NCI-H2227 treated with DMSO at 0.1 percent for 48 hours (cell line): ENCODE measurements at regions not wholly inside any gene's neighbourhood (a gene's known extent, or its start where the extent isn't known, plus 50 kb on each side); places are given as distances from the start of the nearest gene placed in this dataset.
"Not testable (repeated sequence)": the region's sequence is repeated elsewhere in the genome, so short reads cannot be mapped to it uniquely, and the experiment has no call there.

Source experiments
- DNase-seq: peaks from one replicate; lab custom pipeline; 2025; lab: John Stamatoyannopoulos, UW

DNA sequence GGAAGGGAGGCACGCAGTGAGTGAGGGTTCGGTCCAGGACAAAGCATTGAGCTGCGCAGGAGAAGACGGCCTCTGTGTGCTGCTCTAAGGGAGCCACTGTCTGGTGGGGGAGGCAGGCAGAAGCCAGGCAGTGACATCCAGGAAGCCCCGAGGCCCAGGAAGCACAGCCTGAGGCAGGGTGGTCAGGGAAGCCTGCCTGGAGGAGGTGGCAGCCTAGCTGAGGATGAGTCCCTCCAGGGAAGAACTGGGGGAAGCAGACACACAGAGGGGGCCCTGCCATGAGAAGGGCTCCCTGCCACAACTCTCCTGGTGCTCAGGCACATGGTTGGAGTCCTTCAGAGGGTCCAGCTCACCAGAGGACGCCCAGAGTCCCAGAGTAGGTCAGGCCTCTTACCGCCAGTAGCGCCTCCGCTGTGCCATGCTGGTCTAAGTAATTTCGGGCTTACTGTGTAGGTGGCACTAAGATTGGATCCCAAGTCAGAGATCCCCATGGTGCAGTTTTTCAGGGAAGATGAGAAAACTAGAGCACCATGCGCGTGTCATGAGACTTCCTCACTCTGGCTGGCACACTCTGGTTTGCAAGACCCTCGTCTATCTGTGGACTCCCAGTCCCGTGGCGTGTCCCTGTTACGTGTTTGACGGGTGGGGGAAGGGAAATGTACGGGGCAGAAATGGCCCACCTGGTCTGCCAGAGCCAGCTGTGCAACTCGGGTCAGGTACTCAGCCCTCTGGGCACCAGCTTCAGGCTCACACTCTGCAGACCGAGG, 887.2 kb downstream of the BRD1 start:
- no peak for DNase-seq

GRCh38 chr22:48939441-48940265, 888.0 kb downstream of the BRD1 start:
- DNase-seq = no peak

DNA sequence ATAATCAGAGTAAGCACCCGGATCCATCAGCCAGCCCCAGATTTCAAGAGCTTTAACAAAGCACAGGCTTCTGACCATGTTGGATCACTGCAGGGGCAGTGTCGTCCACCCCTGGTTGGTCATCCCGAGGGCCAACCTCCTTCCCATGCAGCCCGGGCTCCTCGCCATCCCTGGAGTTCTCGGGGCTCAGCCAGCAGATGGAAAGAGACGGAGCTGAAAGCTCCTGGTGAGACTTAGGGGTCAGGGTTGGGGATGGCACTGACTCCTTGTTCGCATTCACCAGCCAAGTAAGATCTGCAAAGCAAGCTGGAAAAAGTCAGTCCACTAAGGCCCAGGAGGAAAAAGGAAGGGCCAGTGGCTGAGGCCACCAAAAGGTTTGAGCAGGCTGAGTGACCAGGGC, 888.9 kb downstream of the BRD1 start:
- DNase-seq = no peak

DNA sequence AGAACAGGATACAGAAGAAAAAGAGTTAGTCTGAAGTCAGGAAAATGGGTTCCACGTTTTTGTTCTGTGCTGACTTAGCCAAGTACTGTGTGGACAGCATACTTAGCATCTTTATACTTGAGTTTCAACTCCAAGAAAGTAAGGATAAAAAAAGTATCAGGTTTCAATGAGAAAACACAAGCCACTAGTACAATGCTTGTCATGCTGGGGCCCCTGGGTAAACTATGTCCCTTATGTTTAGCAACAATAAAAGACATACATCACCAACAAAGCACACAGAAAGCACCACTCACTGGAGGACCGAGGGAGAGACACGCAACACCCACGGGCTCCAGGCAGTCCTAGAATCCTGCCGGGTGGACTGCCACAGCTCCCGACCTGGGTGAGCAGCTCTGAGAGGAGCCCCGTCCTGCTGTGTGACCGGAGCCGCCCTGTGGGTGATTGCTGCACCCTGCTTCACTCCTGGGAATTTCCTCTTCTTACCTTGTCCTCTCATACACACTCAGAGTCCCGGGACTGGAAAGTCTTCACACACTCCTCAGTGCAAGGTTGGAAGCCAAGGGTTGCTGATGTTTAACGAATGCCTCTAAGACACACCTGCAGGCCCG, 890.5 kb downstream of the BRD1 start:
- DNase-seq = no peak

- DNase-seq = no peak
Measured at GRCh38 chr22:48936391-48936790, 891.3 kb downstream of the BRD1 start.

- DNase-seq = no peak
Measured at GRCh38 chr22:48934446-48934845, 893.2 kb downstream of the BRD1 start.

DNA sequence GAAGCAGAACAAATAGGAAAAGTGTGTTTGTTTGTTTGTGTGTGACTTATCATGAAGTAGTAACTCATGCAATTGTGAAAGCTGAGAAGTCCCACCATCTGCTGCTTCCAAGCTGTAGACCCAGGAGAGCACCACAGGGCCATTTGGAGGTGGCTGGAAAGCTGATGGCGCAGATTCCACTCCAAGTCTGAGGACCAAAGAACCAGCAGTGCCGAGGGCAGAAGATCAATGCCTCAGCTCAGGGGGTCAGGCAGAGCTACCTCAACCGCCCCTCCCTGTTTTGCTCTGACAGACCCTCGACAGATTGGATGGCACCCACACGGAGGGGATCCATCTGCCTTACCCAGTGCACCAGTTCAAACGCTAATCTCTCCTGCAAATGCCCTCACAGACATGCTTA, 896.2 kb downstream of the BRD1 start:
- DNase-seq = no peak

DNA sequence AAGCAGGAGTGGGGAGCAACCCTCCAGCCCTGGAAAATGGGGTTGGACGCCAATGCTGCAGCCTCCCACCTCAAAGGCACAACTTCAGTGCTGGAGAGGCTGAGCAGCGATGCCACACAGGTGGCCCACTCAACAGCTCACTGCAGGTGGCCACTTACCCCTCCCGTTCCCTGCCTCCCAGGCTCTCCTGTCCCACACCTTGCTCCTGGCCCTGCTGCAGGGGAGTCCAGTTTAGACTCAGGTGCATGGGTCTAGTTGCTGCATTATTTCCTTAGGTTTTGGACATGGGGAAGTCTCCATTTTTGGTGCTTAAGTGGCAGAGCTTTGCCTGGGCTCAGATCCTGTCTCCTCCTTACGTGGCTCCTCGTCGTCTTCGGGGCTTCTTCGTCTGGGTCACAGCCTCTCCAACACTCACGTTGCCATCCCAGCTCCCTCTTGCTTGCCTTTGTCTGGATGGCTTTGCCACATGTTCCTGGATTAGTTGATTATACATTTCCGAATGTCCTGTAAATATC, 898.3 kb downstream of the BRD1 start:
- no peak for DNase-seq

- DNase-seq = no peak
Measured at GRCh38 chr22:48927591-48927990, 900.1 kb downstream of the BRD1 start.

DNA sequence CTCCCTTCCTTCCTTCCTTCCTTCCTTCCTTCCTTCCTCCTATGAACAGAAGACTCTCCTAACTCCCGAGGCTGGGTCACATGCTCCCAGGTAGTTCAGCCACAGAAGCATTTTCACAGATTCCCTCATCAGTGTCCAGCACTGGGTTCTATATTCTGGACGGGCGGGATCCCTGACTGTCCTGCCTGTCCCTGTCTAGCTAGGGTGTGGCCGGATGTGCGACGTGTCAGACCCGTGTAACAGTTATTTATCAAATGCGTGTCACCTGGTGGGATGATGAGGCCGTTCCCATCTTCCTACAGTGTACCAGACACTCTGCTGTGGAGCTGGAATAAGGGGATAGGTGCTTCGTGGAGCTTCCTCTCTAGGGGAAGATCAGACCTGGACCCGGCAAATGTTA, 901.0 kb downstream of the BRD1 start:
- DNase-seq = no peak

- no peak for DNase-seq
Measured at GRCh38 chr22:48926136-48926535, 901.5 kb downstream of the BRD1 start.

DNA sequence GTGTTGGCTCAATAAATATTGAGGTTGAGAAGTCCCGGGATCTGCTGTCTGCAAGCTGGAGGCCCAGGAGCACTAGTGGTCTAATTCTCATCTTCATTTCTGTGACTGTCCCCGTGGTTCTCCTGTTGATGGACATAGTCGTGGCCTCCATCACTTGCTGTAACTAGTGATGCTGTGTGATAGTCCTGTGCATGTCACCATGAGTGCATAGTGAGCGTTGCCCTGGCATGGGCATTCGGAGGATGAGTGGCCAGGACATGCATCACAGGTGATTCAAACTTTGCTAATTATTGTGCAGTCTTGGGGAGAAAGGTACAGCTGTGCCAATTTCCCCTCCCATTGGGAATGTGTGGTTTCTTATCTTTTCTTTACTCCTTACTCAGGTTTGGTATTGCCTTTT, 902.2 kb downstream of the BRD1 start:
- DNase-seq = no peak

DNA sequence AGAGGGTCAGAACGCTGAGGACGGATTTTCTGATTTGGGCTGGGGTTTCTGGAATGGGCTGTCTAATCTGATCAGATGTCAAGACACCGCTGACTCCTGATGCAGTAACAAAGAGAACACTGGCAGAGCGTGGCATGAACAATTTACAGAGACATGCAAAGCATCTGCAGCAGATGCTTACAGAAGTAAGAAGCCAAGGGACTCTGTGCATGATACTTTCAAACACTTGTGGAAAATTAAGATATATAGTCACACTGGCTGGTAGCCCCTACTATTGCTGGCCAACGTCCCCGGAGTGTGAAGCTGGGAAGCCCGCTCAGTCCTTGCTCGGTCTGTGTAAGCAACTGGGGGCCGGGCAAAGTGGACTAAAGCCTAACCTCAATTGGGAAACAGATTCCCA, 903.7 kb downstream of the BRD1 start:
- no peak for DNase-seq

DNA sequence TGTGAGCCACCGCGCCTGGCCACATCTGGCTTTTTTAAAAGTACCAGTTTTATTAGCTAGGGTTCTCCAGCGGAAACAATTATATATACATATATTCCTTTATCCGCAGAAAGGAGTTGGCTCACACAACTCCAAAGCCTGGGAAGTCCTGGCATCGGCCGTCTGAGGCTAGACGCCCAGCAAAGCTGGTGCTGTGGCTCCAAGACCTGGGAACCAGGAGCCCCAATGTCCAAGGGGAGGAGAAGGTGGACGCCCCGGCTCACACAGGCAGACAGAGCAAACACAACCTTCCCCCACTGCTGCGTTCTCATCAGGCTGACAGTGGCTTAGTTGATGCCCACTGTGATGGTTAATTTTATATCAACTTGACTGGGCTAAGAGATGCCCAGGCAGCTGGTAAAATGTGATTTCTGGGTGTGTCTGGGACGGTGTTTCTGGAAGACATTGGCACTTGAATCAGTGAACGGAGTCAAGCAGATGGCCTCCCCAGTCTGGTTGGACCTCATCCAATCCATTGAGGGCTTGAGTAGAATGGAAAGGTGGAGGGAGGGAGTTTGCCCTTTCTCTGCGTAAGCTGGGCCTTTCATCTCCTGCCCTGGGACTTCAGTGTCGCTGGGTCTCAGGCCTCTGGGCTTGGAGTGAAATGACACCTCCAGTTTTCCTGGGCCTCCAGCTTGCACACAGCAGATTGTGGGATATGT, 904.4 kb downstream of the BRD1 start:
- DNase-seq = no peak

GRCh38 chr22:48921411-48921903, 906.2 kb downstream of the BRD1 start:
- DNase-seq = no peak

DNA sequence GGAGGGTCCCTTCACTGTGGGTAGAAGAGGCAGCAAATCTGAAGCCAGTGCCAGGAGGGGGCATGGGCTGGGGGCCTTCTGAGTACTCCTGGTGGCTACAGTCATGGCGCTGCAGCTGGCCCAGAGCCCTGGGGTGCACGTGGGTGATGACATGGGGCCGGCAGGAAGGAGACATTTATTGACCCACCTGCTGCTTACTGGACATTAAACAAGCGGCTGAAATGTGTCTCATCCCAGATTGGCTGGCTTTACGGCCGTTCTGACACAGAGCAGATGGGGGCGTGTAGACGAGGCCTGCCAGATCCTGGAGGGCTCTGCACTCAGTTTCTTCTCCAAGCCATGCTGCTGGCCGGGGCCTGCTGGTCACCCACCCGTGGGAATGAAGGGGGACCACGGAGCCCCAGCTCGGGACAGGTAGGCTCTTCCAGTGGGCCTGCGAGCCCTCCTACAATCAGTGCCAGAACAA, 906.9 kb downstream of the BRD1 start:
- no peak for DNase-seq

DNA sequence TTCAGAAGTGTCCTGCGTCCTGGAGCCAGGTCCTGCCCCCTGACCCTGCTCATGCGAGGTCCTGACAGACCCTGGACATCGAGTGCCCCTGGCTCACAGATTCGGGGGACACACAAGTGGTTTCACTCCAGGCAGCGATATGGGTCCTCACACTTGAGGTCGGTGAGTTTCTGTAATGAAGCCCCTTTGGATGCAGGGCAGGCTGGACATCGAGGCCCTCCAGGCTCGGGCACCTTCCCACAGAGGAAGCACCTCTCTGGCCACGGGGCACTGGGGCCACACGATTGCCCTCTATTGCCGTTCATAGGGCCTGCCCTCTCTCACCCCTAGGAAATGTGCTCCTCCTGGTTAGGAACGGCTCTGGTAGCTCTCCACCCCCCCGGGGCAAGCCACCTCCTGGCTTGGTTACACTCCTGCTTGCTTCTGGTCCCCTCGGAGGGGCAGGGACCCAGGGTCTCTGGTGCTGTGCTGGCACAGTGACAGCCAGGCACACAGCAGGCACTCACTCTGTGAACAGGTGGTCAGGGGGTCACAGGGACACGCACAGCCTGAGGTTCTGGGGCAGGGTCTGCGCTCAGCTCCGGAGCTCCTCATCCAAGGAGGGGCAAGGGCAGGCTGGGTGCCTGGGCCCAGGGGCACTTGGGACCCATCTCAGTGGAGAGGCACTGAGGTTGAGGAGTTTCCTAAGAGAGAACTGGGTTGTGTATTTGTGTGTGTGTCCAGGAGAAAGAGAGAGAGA, 907.7 kb downstream of the BRD1 start:
- DNase-seq = no peak

DNA sequence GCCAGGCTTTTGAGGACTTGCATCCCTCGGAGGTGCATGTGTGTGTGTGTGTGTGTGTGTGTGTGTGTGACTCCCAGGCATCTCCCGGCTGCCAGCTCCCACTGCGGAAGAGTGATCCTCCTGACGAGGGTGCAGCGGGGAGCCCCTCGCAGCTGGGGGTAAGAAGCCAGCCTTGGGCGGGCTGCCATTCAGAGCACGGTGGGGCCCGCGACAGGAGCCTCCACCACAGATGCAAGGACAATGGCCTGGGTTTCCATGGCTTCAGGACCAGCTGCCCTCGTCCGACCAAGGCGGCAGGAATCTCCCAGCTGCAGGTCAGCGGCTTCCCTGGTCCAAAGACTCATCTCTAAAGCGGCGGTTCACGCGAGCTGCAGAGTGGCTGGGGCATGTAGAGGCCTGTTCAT, 908.5 kb downstream of the BRD1 start:
- no peak for DNase-seq

- no peak for DNase-seq
Measured at GRCh38 chr22:48918585-48919186, 909.0 kb downstream of the BRD1 start.

GRCh38 chr22:48912356-48913066, 915.2 kb downstream of the BRD1 start:
- DNase-seq = not testable (repeated sequence)
